Activated naive CD4-positive, alpha-beta T cell (primary cell): ENCODE measurements at regions not wholly inside any gene's neighbourhood (a gene's known extent, or its start where the extent isn't known, plus 50 kb on each side); places are given as distances from the start of the nearest gene placed in this dataset.
"Not testable (repeated sequence)": the region's sequence is repeated elsewhere in the genome, so short reads cannot be mapped to it uniquely, and the experiment has no call there.

Experiments
- DNase-seq, 4 experiments: peaks; one replicate each; lab custom pipeline; 2025; lab: John Stamatoyannopoulos, UW

DNA sequence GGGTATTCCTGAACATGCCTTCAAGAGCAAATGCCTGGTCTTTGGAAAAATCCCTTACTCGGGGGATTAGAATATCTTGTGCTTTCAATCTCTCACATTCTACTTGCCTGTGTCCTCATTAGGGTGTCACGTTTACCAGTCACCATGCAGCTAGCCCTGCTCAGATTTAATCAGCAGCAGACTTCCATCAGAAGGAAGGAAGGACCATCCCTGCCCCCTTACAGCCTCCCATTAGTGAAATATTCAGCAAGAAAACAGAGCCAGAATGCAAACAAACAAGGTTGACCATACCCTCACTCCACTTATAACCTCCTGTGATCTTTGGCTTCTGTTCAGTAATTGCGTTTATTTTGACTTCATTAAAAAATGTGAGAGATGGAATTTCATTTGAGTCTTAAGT, 208.6 kb downstream of the CXCL12 start:
- DNase-seq = no peak

DNA sequence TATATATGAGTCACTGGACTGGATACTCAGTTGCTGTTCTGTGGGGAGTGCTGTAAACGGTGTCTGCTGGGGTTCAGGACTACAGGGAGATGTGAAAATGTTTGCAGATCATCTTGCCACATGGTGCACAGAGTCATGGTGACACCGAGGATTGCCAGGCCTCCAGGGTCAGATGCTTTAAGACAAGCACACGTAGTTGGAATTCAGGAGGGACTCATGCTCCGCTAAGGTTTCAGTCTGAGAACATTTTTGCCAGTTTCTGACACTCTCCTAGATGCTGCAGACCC, 211.3 kb downstream of the CXCL12 start:
- DNase-seq = no peak

DNA sequence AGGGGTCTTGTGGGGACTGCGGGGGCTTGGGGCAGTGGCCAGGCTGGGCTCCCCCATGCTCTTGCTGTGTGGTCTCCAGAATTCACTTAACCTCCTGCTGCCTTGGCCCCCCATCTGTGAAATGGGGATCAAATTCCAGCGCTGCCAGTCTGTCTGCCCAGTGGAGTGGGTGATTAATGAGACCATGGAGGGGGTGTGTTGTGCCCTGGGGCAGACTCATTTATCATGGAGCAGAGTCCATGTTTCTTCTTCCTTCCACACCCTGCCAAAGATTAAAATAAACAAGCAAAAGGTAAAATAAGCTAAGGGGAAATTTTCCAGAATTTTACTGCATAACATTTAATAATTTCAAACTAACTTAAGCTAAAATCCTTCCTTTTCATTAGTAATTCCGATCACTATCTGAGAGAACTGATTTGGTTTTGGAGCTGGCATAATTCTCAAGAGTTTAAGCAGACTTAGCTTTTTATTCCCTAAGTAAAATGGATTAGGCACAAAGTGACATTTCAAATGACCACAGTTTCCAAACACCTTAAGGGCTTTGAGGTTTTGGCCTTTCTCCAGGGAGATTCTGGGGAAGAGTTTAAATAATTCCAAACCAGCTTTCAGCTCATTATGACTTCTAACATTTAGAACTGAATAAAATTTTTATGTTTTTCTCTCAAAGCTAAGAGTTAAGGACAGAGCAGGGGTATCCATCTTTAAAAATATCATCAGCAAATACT, 211.9 kb downstream of the CXCL12 start:
- DNase-seq = no peak

DNA sequence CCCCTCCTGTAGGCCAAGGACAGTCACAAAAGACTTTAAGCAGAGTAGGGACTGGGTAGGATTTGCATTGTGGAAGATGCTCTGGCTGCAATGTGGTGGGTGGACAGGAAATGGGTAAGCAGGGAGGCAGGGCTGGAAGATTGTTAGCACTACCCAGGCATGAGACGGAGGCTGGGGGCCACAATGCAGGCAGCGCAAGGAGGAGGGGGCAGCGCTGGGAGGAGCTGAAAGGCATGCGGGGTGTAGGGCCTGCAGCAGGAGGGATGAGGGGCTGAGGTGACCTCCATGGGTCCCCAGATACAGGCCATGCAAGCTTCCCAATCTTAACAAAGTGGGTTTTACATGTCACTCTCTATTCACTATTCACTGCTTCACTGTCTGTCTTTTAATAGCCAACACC, 213.1 kb downstream of the CXCL12 start:
- no peak for DNase-seq

GRCh38 chr10:44168478-44168877, 216.4 kb downstream of the CXCL12 start:
- no peak for DNase-seq

DNA sequence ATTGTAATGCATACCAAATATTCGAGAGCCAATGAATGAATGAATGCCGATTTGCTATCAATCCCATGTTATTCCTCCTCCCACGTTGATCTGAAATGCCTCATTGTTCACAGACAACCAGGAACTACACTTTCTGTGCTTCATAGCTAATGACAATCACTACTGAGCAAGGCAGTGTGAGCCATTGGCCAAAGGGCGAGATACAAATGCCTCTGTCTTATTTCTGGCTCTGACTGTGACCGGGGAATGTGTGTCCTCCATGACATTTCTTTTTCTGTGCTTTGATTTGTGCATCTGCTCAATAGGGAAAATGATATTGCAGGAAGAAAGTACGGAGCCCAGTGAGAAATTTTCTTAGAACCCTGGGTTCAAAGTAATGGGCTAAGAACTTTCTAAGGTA, 217.1 kb downstream of the CXCL12 start:
- DNase-seq = no peak

DNA sequence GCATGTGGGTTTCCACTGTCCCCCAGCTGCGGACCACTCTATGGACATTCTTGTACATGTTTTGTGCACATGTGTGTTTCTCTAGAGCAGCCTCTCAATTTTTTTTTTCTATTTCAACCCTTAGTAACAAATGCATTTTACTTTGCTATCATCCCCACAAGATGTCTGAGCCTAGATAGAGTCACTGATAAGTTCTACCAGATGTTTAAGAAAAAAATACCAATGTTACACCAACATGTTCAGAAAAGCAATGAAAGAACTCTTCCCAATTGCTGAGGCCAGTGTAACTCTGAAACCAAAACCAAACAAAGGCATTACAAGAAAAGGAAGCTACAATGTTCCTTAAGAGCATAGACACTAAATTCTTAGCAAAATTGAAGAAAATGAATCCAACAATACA, 218.5 kb downstream of the CXCL12 start:
- DNase-seq = no peak

GRCh38 chr10:44164251-44164956, 220.5 kb downstream of the CXCL12 start:
- no peak for DNase-seq

- no peak for DNase-seq
Measured at GRCh38 chr10:44161184-44161583, 223.7 kb downstream of the CXCL12 start.

- DNase-seq = no peak
Measured at GRCh38 chr10:44157574-44157973, 227.3 kb downstream of the CXCL12 start.

DNA sequence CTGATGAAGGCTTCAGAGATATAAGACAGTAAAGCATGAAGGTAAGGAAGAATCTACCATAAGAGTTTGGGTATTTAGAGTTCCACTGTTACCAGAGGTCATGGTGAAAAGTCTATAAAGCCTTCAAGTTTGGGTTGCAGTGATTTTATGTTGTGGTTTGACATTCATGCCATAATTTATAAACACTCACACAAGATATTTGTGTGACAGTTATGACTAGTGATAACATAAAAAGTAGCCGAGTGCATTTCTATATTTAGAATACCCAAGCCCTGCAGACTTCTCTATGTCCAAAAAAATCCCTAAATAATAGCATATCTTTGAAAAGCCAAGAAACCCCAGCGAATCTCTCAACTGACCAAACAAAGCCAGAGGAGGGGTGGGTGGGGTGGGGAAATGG, 229.9 kb downstream of the CXCL12 start:
- no peak for DNase-seq

- DNase-seq = no peak
Measured at GRCh38 chr10:44153918-44154670, 230.8 kb downstream of the CXCL12 start.

GRCh38 chr10:44143556-44143955, 241.3 kb downstream of the CXCL12 start:
- no peak for DNase-seq

DNA sequence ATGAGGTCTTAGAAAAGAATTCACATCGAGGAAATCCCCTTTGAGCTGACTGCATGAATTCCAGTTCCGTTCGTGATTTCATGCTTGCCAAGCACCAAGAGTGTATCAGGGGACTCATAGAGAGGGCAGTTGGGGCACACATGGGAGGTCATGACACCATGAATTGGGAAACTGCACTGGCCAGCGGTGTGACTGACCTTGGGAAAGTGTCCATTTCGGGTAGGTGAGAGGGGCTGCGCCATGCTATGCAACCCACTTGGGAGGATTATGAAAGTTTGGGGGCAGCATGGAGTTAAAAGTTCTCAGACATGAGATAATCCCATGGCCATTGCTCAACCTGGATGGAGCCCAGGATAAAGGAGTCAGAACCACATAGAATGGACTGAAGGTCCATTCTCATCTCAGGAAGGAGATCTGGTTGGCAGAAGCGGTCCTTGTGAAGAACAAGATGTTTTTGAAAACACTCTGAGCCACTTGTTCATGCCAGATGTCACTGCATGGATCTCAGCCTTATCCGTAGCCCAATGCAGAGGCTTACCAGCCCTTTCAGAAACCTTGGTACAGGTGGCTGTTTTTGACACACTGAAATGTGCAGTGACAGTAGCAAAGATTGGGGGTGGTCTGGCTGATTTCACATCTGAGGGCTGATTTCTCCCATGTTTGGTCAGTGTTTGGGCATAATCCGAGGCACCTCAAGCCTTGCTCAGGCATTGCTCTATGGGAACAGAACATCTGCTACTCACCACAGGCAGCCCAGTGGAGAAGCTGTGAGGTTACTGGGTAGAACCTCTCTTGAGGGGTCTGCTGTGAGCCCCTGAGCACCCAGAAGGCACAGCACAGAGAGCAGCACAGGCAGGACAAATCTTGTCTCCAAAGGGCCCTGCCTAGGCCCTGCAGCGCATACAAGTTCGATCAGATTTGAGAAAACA, 252.3 kb downstream of the CXCL12 start:
- DNase-seq = no peak

- DNase-seq = no peak
Measured at GRCh38 chr10:44126291-44126717, 258.6 kb downstream of the CXCL12 start.

- no peak for DNase-seq
Measured at GRCh38 chr10:44125879-44126278, 259.0 kb downstream of the CXCL12 start.

DNA sequence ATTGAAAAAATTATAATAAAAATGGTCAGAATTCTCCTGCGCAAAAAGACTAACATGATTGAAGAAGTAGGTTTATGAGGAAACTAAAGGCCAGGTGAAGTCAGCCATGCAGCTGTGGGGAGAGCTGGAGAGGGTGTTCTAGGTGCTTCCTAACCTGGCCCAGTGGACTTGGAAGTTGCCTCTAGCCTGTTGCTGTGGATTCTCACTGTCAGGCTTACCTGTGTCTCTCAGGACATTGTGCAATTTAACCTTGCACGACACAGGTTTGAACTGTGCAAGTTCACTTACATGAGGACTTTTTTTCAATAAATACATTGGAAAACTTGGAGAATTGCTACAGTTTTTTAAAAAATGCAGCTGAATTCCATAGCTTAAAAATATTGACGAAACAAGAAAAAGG, 266.4 kb downstream of the CXCL12 start:
- DNase-seq = no peak

DNA sequence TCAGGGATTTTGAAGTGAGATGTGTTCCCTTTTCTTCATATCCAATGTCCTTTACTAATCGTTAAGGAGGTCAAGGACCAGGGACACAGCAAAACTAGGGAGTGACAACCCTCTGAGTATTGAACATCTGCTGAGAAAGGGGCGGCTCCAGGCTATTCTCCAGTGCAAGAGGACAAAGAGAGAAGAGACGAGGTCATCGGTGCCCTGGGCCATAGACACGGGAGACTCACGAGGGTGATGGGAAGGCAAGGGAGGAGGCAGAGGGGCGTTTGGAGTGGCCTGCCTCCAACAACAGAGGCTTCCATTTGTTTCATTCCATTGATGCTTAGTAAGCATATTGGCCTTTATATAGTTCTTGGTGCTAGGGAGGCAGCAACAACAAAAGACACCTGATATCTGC, 268.4 kb downstream of the CXCL12 start:
- no peak for DNase-seq

- DNase-seq = no peak
Measured at GRCh38 chr10:44115516-44115915, 269.4 kb downstream of the CXCL12 start.

GRCh38 chr10:44114441-44114840, 270.5 kb downstream of the CXCL12 start:
- no peak for DNase-seq

DNA sequence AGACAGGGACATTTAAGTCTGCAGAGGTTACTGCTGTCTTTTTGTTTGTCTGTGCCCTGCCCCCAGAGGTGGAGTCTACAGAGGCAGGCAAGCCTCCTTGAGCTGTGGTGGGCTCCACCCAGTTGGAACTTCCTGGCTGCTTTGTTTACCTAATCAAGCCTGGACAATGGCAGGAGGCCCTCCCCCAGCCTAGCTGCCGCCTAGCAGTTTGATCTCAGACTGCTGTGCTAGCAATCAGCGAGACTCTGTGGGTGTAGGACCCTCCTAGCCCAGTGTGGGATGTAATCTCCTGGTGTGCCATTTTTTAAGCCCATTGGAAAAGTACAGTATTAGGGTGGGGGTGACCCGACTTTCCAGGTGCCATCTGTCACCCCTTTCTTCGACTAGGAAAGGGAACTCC, 272.6 kb downstream of the CXCL12 start:
- DNase-seq = not testable (repeated sequence)

- DNase-seq = no peak
Measured at GRCh38 chr10:44105696-44106095, 279.2 kb downstream of the CXCL12 start.
